PC-9 (cell line): ENCODE measurements at regions not wholly inside any gene's neighbourhood (a gene's known extent, or its start where the extent isn't known, plus 50 kb on each side); places are given as distances from the start of the nearest gene placed in this dataset.

Experiments
- BruUV-seq: library from RNA; stranded (reverse); fragments of 400-500 nt; replicated peaks from 2 replicates; lab custom pipeline; 2021; lab: Mats Ljungman, UMichigan
- CTCF ChIA-PET: fragments of 300-600 bp; sonication (Branson Sonifier 250); formaldehyde crosslinking; loops from one replicate; lab custom pipeline; 2022; ENCODE audit warnings: antibody characterized with exemption; lab: Charles Lee
- POLR2A ChIA-PET: fragments of 300-600 bp; sonication (Branson Sonifier 250); formaldehyde crosslinking; loops from one replicate; lab custom pipeline; 2022; ENCODE audit warnings: antibody characterized with exemption; ENCODE audit not compliant: unreplicated experiment; lab: Charles Lee
- DNase-seq, 2 experiments: peaks; one replicate each; pipeline versions ENCODE4 v3.0.0 to v3.0.0-alpha.2; 2015 to 2022; ENCODE audit warnings: mixed read lengths in 1 of 2
- H2AFZ ChIP-seq: fragments of 200-600 bp; sonication (generic); 2 replicates; pipeline ENCODE4 v1.8.1; 2017; ENCODE audit warnings: antibody characterized with exemption
- H3F3A ChIP-seq: fragments of 200-600 bp; sonication (generic); 2 replicates; pipeline ENCODE4 v1.8.1; 2017; ENCODE audit warnings: antibody characterized with exemption, mild to moderate bottlenecking, low read depth; ENCODE audit not compliant: insufficient read depth
- H3K27ac ChIP-seq: fragments of 200-600 bp; sonication (generic); 2 replicates; pipeline ENCODE4 v1.6.1; 2016; ENCODE audit warnings: mixed run types
- H3K27me3 ChIP-seq: fragments of 200-600 bp; sonication (generic); 2 replicates; pipeline ENCODE4 v1.6.1; 2016; ENCODE audit warnings: low read depth, mixed run types; ENCODE audit not compliant: insufficient read depth
- H3K36me3 ChIP-seq: fragments of 200-600 bp; sonication (generic); 2 replicates; pipeline ENCODE4 v1.6.1; 2016; ENCODE audit warnings: low read depth, mixed run types
- H3K4me1 ChIP-seq: fragments of 200-600 bp; sonication (generic); replicated peaks from 2 replicates; pipeline ENCODE4 v1.6.1; 2016; ENCODE audit warnings: mixed run types; ENCODE audit not compliant: insufficient read depth
- H3K4me2 ChIP-seq: fragments of 200-600 bp; sonication (generic); 2 replicates; pipeline ENCODE4 v1.6.1; 2017; ENCODE audit warnings: mixed run types
- H3K4me3 ChIP-seq: fragments of 200-600 bp; sonication (generic); 2 replicates; pipeline ENCODE4 v1.6.1; 2016; ENCODE audit warnings: mixed run types
- H3K79me2 ChIP-seq: fragments of 200-600 bp; sonication (generic); 2 replicates; pipeline ENCODE4 v1.6.1; 2017; ENCODE audit warnings: low read depth, mixed run types
- H3K9me2 ChIP-seq: fragments of 200-600 bp; sonication (generic); 2 replicates; pipeline ENCODE4 v1.8.1; 2017; ENCODE audit warnings: mild to moderate bottlenecking; ENCODE audit not compliant: insufficient read depth
- H3K9me3 ChIP-seq: fragments of 200-600 bp; sonication (generic); 2 replicates; pipeline ENCODE4 v1.8.1; 2016; ENCODE audit warnings: low read depth; ENCODE audit not compliant: insufficient read depth
- H4K20me1 ChIP-seq: fragments of 200-600 bp; sonication (generic); 2 replicates; pipeline ENCODE4 v1.8.1; 2017; ENCODE audit not compliant: insufficient read depth
- EZH2 ChIP-seq: fragments of 200-600 bp; sonication (generic); IDR thresholded peaks from 2 replicates; pipeline ENCODE4 v1.8.0; 2017; ENCODE audit warnings: antibody characterized with exemption, low read depth
- intact Hi-C: fragments of 100-400 bp; cut with micrococcal nuclease; formaldehyde crosslinking; loops from one replicate; pipeline ENCODE4 v1.10.0; 2022; ENCODE audit not compliant: unreplicated experiment
- TF ChIP-seq, protein P1 (sequence below): fragments of 200-600 bp; sonication (generic); conservative IDR thresholded peaks from 2 replicates; pipeline ENCODE4 v1.6.1; 2017; ENCODE audit warnings: mixed run types, antibody characterized with exemption, mild to moderate bottlenecking, moderate library complexity

DNA sequence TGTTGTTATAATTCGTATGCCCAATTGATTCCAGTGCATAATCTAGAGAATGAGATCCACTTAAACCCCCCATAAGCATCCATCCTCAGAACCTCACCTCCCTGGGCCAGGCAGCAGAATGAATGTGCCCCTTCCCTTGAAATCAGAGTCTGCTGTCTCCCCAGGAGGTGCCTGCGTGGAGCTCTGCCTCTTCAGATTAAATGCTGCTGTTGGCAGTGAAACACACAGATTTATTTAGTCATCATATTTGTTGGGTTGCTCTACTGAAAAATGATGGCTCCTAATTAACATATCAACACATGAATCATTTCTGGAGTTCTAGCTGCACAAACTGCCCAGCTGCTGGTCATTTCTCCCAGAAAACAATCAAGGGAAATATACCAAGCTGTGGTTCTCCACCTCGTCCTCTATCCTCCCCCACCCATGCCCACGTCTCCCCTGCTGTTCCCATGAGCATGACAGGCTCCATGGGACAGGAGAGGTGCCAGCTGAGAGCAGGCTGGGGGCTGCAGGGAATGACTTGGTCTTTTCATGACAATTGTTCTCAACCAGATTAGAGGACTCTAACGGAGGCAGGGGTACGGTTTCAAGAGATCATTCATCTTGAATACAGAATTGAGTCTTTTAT, 633.1 kb downstream of the CDH26 start:
- no peaks in the 10 kb centered on the region for H3K9me2 ChIP-seq
- intact Hi-C loops: no loop called here
- H4K20me1 ChIP-seq: no peaks in the 10 kb centered on the region
- H3K4me2 ChIP-seq: no peak overlapping the region
- H3K36me3 ChIP-seq: no peaks in the 10 kb centered on the region
- H2AFZ ChIP-seq: no peak overlapping the region
- no peaks in the 10 kb centered on the region for H3F3A ChIP-seq
- H3K79me2 ChIP-seq: no peaks in the 10 kb centered on the region
- no peaks in the 10 kb centered on the region for H3K4me1 ChIP-seq
- no peak for DNase-seq
- no peak overlapping the region for H3K27ac ChIP-seq
- no peaks in the 10 kb centered on the region; the same call in 1 of the 2 replicates for H3K27me3 ChIP-seq
- ChIA-PET CTCF (no interaction called here), POLR2A (no interaction called here)
- H3K4me3 ChIP-seq: no peak overlapping the region
- no peaks in the 10 kb centered on the region for H3K9me3 ChIP-seq
- TF ChIP-seq, protein P1, sequence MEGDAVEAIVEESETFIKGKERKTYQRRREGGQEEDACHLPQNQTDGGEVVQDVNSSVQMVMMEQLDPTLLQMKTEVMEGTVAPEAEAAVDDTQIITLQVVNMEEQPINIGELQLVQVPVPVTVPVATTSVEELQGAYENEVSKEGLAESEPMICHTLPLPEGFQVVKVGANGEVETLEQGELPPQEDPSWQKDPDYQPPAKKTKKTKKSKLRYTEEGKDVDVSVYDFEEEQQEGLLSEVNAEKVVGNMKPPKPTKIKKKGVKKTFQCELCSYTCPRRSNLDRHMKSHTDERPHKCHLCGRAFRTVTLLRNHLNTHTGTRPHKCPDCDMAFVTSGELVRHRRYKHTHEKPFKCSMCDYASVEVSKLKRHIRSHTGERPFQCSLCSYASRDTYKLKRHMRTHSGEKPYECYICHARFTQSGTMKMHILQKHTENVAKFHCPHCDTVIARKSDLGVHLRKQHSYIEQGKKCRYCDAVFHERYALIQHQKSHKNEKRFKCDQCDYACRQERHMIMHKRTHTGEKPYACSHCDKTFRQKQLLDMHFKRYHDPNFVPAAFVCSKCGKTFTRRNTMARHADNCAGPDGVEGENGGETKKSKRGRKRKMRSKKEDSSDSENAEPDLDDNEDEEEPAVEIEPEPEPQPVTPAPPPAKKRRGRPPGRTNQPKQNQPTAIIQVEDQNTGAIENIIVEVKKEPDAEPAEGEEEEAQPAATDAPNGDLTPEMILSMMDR: no peak
- no peak for TF ChIP-seq EZH2
- no TSS peak for BruUV-seq

DNA sequence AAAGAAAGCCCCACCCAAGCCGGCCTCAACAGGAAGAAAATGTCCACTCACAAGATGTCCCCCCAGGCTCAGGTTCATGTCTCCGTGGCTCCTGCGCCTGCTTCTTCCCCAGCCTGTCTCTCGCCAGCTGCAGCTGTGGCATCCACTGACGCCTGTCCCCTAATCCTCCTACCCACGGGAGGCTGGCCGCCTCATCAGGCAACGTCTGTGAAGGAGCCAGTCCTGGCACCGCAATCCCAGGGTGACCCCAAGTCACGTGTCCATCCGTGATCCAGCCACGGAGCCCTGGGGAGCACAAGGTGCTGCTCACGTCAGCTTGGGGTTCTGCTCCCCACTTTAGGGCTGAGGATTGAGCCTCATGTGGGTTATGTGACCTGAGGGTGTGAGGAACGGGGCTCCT, 640.3 kb downstream of the CDH26 start:
- DNase-seq: no peak
- H3K27ac ChIP-seq: no peak overlapping the region
- BruUV-seq: no TSS peak
- no peaks in the 10 kb centered on the region for H3K4me1 ChIP-seq
- H3K9me3 ChIP-seq: no peaks in the 10 kb centered on the region
- no peaks in the 10 kb centered on the region for H3K9me2 ChIP-seq
- H3K36me3 ChIP-seq: no peaks in the 10 kb centered on the region
- TF ChIP-seq, protein P1: no peak
- no peak for TF ChIP-seq EZH2
- H3K4me2 ChIP-seq: no peak overlapping the region
- H3F3A ChIP-seq: no peaks in the 10 kb centered on the region
- H4K20me1 ChIP-seq: no peaks in the 10 kb centered on the region
- no peak overlapping the region for H2AFZ ChIP-seq
- no peaks in the 10 kb centered on the region for H3K79me2 ChIP-seq
- ChIA-PET POLR2A (no interaction called here), CTCF (no interaction called here)
- H3K4me3 ChIP-seq: no peak overlapping the region
- intact Hi-C loops: no loop called here
- peaks cover 27% of the 10 kb centered on the region; the same call in 1 of the 2 replicates for H3K27me3 ChIP-seq

DNA sequence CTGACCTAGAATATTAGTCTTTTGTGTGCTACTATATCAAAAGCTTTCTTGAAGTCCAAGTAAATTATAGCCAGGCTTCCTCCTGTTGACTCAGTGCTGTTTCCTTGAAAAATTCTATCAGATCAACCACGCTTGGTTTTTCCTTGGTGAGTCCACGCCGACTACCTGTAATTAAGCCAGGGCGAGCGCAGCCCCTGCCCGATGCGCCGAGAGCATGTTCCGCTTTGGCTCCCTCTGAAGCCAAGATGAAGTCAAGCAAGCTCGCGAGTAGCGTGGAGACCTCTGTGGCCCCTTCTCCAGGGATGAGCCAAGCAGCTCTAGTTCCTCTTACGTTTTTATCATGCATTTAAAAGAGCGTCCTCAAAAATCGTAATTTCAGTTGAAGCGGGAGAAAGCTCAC, 641.2 kb downstream of the CDH26 start:
- CTCF ChIA-PET: no interaction called here

More for the DNA sequence above, 641.2 kb downstream of the CDH26 start:
- intact Hi-C loops: no loop called here
- Histone ChIP-seq H3K4me1 (no peaks in the 10 kb centered on the region), H3K36me3 (no peaks in the 10 kb centered on the region), H3K79me2 (no peaks in the 10 kb centered on the region), H3K4me3 (no peak overlapping the region), H4K20me1 (no peaks in the 10 kb centered on the region), H3K27ac (no peak overlapping the region), H3K27me3 (peaks cover 27% of the 10 kb centered on the region; the same call in 1 of the 2 replicates), H3F3A (no peaks in the 10 kb centered on the region), H3K9me2 (no peaks in the 10 kb centered on the region), H3K9me3 (no peaks in the 10 kb centered on the region), H3K4me2 (no peak overlapping the region), H2AFZ (no peak overlapping the region)
- POLR2A ChIA-PET: no interaction called here
- BruUV-seq: no TSS peak
- TF ChIP-seq, protein P1: no peak
- no peak for TF ChIP-seq EZH2
- no peak for DNase-seq
